Fibroblast of lung (primary cell): ENCODE measurements at regions not wholly inside any gene's neighbourhood (a gene's known extent, or its start where the extent isn't known, plus 50 kb on each side); places are given as distances from the start of the nearest gene placed in this dataset.

ENCODE experiments used
- DNase-seq, 2 donors: peaks; one replicate each; pipeline versions ENCODE4 v3.0.0 to v3.0.0-alpha.2; 2010; ENCODE audit warnings: low read depth in 2 of 2
- H2AFZ ChIP-seq: 2 replicates; pipeline ENCODE4 v1.5.1; 2012; ENCODE audit warnings: low read length, control low read depth, inconsistent platforms
- H3K27ac ChIP-seq: 2 replicates; pipeline ENCODE4 v1.5.1; 2011; ENCODE audit warnings: low read length, control low read depth; ENCODE audit not compliant: insufficient read depth
- H3K27me3 ChIP-seq: 2 replicates; pipeline ENCODE4 v1.5.1; 2011; ENCODE audit warnings: mild to moderate bottlenecking, low read length; ENCODE audit not compliant: control insufficient read depth, insufficient read depth
- H3K36me3 ChIP-seq: 2 replicates; pipeline ENCODE4 v1.5.1; 2011; ENCODE audit warnings: low read length; ENCODE audit not compliant: control insufficient read depth, insufficient read depth
- H3K4me1 ChIP-seq: 2 replicates; pipeline ENCODE4 v1.5.1; 2011; ENCODE audit warnings: low read length; ENCODE audit not compliant: control insufficient read depth, insufficient read depth; ENCODE audit errors: extremely low read depth
- H3K4me2 ChIP-seq: 2 replicates; pipeline ENCODE4 v1.5.1; 2011; ENCODE audit warnings: low read length, control low read depth; ENCODE audit not compliant: insufficient read depth; ENCODE audit errors: extremely low read depth
- H3K4me3 ChIP-seq, 4 experiments: fragments of 200-600 bp in 1 of 4; sonication (generic) in 1 of 4; replicated peaks in 1 of 4; 2 replicates each; pipeline ENCODE4 v1.5.1; 2011 to 2016; ENCODE audit warnings: low read length in 4 of 4, low read depth in 3 of 4, mild to moderate bottlenecking in 3 of 4, control low read depth in 2 of 4, inconsistent platforms in 1 of 4, mixed read lengths in 1 of 4; ENCODE audit not compliant: insufficient read depth in 1 of 4; ENCODE audit errors: control extremely low read depth in 1 of 4
- H3K79me2 ChIP-seq: 2 replicates; pipeline ENCODE4 v1.5.1; 2012; ENCODE audit warnings: mild to moderate bottlenecking, low read length, inconsistent platforms; ENCODE audit not compliant: control insufficient read depth, insufficient read depth
- H3K9ac ChIP-seq: 2 replicates; pipeline ENCODE4 v1.5.1; 2011; ENCODE audit warnings: mild to moderate bottlenecking, low read length, control low read depth; ENCODE audit not compliant: insufficient read depth
- H3K9me3 ChIP-seq: 2 replicates; pipeline ENCODE4 v1.5.1; 2012; ENCODE audit warnings: low read depth, low read length; ENCODE audit not compliant: control insufficient read depth, insufficient read depth
- H4K20me1 ChIP-seq: 2 replicates; pipeline ENCODE4 v1.5.1; 2011; ENCODE audit warnings: low read length; ENCODE audit not compliant: control insufficient read depth, insufficient read depth; ENCODE audit errors: extremely low read depth
- CTCF ChIP-seq, 2 donors: IDR thresholded peaks in 1 of 2; conservative IDR thresholded peaks in 1 of 2; 1 replicate in 1 of 2; 2 replicates in 1 of 2; pipeline ENCODE4 v1.5.1; 2011 to 2012; ENCODE audit warnings: low read length in 2 of 2, control low read depth in 1 of 2, inconsistent platforms in 1 of 2, low read depth in 1 of 2, mild to moderate bottlenecking in 1 of 2
- EZH2 ChIP-seq: IDR thresholded peaks from 2 replicates; pipeline ENCODE4 v1.5.1; 2012; ENCODE audit warnings: low read length, control low read depth, mild to moderate bottlenecking; ENCODE audit errors: missing control alignments

GRCh38 chr15:49801796-49802195 is 180.9 kb downstream of the DTWD1 start:
- no peak for DNase-seq
- no peak overlapping the region for H3K9ac ChIP-seq
- no peaks in the 10 kb centered on the region for H3K9me3 ChIP-seq
- no peak overlapping the region for H3K27ac ChIP-seq
- H3K27me3 ChIP-seq: no peaks in the 10 kb centered on the region
- no peak overlapping the region for H2AFZ ChIP-seq
- TF ChIP-seq CTCF (conservative IDR thresholded peaks at IDR 0.05 in 1 of 2, IDR thresholded peaks at IDR 0.05 in 1 of 2; ENCODE audit: low read depth in 1 of 2, low read length in 2 of 2) (no peak), EZH2 (no peak)
- H3K36me3 ChIP-seq: no peaks in the 10 kb centered on the region
- no peaks in the 10 kb centered on the region for H4K20me1 ChIP-seq
- no peaks in the 10 kb centered on the region for H3K79me2 ChIP-seq
- no peak overlapping the region for H3K4me3 ChIP-seq
- H3K4me1 ChIP-seq: no peaks in the 10 kb centered on the region
- H3K4me2 ChIP-seq: no peak overlapping the region
